Right renal cortex interstitium (tissue), 3 donors: ENCODE measurements at regions not wholly inside any gene's neighbourhood (a gene's known extent, or its start where the extent isn't known, plus 50 kb on each side); places are given as distances from the start of the nearest gene placed in this dataset.
"Not testable (repeated sequence)": the region's sequence is repeated elsewhere in the genome, so short reads cannot be mapped to it uniquely, and the experiment has no call there.

Source experiments
- DNase-seq, 3 donors: peaks; one replicate each; pipeline ENCODE4 v3.0.0-alpha.2; 2013; ENCODE audit warnings: low read depth in 3 of 3, low spot score in 2 of 3

DNA sequence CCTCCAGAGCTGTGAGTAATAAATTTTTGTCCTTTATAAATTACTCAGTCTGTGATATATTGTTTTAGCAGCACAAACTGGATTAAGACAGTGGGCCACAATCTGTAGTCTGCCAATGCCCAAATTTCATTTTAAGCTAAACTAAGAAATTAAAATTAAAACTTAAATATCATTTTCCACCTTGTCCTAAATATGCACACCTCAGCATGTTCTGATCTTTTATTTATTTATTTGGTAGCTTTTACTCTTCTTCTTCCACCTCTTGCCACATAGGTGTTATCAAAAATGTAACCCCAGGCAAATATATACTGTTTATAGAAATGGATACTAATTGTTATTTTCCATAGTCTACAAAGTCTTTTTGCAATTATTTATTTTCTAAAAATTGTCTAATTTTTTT, 1102.2 kb upstream of the COX7C start:
- no peak for DNase-seq

DNA sequence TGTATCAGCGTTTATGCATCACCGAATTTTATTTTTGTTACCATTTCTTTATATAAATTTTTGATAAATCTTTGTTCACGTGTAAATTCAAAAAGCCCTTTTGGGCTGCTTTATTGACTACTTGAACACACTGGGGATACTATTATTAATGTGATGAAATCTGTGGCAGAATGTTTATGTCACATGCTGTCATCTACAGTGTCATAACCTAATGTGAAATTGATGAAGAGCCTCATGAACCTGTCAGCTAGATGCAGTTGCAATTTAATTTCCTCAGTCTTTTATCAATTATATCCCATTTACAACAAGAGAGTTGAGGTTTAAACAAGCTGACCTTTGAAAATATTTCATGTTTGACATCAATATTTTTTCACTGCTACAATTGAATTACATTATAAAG, 1100.4 kb upstream of the COX7C start:
- DNase-seq: no peak

DNA sequence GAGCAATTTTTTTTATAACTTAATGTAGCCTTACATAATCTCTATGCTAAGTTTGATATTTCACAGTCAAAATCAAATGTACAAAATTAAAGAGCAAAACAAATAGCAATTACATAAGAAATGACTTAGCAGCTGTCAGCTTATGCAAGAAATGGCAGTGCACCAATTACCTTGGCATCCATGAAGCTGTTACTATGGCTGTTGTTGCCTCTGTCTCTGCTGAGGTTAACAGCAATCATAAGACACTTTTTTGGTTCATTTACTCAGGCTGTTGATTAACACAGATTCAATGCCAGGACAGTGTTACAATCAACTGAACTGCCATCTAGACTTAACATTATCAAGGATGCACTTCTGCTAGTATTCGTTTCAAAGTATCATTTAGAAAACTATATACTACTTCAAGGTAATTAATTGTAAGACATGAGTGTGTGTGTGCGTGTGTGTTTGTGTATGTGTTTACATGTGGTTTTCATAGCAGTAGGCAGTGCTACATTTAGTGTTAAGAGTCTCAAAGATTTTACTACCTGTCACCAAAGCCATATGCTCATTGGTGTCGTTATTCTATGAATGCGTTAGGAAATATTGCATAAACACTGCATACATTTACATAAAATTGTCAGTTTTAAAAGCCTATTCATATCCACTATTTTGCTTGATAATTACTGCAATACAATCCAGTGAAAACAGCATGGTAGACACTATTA, 1084.2 kb upstream of the COX7C start:
- DNase-seq: no peak

DNA sequence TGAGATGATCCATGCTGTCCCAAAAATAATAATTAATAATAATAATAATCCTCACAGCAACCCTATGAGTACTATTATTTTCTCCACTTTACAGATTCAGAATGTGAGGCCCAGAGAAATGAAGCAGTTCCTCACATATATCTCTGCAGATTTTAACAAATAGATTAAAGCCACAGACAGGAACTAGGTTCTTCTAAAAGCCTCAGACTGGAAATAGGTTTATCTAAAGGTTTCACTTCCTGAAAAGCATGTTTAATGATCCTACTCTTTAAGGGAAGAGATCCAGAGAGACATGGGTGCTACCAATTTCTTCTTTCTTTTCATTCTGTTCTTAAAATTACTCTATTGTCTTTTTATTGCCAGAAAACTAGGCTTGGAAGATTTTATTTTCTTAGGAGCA, 1079.4 kb upstream of the COX7C start:
- DNase-seq: no peak

DNA sequence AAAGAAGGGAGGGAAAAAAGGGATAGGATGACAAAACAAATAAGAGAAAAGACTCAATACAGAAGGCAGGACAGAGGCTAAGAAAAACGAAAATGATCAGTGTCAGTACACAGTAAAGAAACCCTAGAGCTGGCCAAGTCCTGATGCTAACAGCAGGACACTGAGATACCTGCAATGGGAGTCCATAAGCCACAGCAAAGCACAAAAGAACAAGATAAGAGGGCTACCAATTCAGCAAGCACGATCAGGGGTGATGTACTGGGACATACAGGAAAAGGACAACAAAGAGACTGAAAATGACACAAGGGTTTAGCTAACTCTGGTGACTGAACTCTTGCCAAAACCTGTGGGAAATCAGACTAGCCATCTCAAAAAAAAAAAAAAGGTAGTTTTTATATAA, 1072.6 kb upstream of the COX7C start:
- DNase-seq: no peak

DNA sequence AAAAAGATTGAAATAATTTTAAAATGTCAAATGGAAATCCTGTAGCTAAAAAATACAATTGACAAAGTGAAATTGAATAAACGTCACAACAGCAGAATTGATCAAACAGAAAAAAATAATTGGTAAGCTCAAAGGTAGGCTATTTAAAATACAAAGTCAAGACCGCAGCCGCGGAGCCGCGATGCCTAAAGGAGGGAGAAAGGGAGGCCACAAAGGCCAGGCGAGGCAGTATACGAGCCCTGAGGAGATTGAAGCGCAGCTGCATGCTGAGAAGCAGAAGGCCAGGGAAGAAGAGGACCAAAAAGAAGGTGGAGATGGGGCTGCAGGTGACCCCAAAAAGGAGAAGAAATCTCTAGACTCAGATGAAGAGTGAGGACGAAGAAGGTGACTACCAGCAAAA, 1068.5 kb upstream of the COX7C start:
- DNase-seq: no peak

DNA sequence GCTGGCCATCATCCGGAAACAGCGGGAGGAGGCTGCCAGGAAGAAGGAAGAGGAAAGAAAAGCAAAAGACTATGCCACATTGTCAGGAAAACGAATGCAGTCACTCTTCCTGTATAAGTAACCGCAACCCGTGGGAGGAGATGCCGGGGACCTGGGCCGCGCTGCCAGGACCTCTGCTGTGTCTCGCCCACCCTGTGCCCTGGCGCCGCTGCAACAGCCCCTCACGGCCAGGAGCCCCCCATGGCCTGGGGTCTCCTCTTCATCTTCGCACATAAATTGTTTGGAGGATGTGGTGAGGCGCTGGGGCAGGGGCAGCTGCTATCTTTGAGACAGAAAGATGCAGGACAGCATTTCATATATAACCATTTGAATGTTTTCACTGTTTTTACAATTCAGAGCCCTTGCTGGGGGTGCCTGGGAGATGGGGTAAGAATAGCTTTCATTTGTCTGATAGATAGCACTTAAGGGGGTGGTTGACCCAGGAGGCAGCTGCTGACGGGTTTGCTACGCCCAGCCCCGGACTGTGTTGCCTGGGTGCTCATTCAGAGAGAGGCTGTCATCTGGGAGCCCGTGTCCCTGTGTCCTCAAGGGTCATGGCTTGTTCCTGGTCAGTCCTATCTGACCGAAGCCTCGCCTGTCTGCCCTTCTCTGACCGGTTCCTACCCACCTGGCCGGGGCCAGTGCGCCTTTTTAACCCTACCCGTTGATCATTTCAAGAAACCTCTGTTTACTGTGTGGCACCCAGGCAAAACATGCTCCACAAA, 1067.7 kb upstream of the COX7C start:
- DNase-seq: no peak

DNA sequence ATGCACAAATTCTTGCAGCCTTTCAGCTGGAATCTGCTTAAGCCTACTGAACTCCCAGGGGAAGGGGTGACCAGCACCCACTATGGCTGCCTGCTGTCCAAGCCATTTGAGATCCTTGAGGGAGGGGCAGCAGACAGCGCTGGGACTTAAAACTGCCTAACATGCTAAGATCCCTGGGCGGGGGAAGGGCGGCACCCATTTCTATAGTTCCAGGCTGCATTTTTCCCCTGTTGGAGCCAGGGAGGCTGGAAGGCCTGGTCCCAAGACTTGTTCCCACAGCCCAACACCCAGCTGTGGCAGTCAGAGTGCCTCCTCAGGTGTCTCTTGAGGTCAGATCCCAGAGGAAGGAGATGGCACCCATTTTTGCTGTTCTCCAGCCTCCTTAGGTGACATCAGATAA, 1061.3 kb upstream of the COX7C start:
- no peak for DNase-seq

DNA sequence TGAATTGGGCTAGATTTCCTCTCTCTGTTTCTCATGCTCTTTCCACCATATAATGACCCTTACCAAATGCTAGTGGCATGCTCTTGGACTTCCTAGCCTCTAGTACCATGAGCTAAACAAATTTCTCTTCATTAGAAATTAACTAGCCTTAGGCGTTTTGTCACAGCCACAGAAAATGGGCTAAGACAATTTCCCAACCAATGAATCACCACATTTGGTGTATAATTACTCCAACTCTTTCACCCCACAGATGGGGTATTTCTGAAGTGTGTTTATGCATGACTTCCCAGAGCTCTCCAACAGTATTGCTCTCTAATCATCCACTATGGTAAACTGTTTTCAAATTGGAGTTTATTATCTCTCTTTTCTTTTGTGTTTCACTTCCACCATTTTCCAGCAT, 1041.1 kb upstream of the COX7C start:
- no peak for DNase-seq

DNA sequence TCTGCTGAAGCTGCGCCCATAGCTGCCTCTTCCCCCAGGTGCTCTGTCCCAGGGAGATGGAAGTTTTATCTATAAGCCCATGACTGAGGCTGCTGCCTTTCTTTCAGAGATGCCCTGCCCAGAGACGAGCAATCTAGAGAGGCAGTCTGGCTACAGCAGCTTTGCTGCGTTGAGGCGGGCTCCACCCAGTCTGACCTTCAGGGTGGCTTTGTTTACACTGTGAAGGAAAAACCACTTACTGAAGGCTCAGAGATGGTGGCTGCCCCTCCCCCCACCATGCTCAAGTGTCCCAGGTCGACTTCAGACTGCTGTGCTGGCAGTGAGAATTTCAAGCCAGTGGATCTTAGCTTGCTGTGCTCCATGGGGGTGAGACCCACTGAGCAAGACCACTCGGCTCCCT, 1029.9 kb upstream of the COX7C start:
- DNase-seq: not testable (repeated sequence)

DNA sequence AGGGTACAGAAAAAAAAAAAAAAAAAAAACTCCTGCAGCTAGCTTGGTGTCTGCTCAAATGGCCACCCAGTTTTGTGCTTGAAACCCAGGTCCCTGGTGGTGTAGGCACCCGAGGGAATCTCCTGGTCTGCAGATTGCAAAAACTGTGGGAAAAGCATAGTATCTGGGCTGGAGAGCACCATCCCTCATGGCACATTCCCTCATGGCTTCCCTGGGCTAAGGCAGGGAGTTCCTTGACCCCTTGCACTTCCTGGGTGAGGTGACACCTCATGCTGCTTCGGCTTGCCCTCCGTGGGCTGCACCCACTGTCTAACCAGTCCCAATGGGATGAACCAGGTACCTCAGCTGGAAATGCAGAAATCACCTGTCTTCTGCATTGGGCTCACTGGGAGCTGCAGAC, 1029.5 kb upstream of the COX7C start:
- not testable (repeated sequence) for DNase-seq

DNA sequence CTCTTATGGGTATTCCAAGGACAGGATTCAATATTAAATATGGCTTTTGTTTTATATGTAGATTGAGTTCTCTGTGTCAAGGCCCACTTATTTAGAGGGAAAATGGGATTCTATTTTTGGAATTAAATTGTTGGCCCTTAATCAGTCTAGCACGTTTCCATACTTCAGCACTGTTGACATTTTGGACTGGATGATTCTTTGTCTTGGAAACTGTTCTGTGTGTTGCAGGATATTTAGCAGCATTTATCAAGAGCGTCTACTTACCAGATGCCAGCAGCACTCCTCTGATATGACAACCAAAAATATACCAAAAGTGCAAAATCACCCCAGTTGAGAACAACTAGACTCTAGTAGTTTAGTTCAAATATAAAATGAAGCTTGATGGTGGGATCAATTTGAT, 1027.0 kb upstream of the COX7C start:
- DNase-seq: no peak

DNA sequence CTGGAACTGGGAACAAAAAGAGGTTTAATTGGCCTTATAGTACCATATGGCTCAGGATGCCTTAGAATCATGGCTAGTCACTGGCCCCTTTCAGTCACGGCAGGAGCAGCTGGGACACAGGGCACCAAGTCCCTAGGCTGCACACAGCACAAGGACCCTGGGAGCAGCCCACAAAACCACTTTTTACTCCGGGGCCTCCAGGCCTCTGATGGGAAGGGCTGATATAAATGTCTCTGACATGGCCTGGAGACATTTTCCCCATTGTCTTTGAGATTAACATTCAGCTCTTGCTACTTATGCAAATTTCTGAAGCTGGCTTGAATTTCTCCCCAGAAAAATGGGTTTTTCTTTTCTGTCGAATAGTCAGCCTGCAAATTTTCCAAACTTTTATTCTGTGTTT, 1026.4 kb upstream of the COX7C start:
- DNase-seq: no peak

DNA sequence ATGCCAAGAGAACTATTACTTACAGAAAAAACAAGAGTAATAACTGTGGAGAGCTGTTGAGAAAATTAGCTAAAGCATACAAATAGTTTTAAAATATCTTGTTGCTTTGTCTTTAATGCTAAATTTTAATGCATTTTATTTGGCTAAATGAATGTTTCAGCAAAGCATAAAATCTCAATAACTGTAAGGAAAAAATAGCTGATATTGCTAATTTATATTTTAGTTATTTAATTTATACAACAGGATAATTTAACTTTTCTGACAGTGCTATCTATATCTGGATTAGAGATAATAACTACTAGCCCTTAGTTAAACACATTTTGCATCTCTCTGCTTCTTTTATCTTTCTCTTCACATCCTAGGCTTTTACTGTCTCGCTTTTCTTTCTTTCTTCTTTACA, 1014.9 kb upstream of the COX7C start:
- no peak for DNase-seq

DNA sequence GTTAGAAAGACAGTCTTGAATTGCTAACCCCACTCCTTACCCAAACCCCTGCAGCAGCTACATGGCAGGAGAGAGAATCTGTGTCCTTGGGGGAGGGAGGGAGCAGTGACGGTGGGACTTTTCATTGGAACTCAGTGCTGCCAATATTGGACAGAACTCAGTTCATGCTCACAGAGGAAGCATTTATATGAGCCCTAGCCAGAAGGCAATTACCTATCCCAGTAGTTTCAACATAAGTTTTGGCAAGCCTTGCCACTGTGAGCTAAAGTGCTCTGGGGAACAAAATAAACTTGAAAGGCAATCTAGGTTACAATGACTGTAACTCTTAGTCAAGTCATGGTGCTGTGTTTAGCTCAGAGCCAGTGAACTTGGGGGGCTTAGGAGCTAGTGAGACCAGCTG, 1013.4 kb upstream of the COX7C start:
- no peak for DNase-seq

DNA sequence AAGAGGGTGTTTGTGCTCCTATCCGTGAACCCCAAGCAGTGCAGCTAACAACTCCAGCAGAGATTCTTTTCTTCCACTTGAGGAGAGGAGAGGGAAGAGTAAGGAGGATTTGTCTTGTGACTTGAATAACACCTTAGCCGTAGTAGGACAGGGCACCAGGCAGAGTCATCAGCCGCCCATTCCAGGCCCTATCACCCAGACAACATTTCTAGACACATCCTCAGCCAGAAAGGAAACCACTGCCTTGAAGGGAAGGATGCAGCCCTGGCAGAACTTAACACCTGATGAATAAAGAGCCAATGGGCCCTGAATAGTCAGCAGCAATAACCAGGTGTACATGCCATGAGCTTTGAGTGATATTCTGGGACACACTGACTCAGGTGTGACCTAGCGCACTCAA, 1013.0 kb upstream of the COX7C start:
- no peak for DNase-seq

DNA sequence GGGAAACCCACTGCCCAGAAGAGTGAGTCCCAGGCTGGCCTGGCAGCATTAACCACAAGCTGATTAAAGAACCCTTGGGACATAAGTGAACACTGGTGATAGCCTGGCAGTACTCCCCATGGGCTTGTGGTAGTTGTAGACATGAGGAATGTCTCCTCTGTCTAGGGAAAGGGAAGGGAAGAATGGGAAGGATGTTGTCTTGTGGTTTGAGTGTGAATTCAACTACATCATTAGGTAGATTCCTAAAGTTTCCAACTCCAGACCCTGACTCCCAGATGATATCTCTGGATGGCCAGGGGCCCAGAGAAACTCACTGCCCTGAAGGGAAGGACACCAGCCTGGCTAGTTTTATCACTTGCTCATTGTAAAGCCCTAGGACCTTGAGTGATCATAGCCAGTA, 1012.4 kb upstream of the COX7C start:
- DNase-seq: no peak

DNA sequence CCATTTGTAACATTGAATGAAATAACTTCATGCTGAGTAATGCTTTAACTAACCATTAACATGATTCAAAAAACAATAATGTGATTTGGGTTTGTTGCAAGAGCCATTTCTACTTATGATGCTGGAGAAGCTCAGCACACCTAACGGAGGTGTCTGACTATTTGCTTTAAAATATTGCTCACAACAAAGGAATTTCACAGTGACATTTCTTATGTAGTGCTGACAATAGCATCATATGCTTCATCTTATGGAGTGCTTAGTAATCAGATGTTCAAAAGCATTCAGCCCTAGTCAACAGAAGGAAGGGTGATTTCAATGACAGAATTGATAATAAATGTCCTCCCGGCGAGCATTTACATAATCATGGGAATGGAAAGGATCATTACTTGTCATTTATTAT, 1003.3 kb upstream of the COX7C start:
- DNase-seq: no peak

DNA sequence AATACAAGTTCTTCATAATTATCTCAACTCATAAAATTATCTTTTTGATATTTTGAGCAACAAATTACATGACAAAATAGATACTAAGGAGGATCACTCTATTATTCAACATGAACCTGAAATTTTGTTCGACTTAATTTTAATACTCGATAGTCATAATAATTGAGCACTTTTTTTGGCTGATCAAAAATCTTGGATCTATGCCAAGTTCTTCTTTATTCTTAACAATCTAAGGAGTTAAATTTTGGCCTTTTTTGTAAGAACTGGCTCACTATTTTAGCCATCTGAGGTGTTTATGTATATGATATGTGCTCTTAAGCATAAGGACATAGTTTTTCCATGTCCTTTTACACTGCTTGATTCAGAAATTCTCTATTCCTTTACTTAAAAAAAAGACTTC, 996.1 kb upstream of the COX7C start:
- no peak for DNase-seq

DNA sequence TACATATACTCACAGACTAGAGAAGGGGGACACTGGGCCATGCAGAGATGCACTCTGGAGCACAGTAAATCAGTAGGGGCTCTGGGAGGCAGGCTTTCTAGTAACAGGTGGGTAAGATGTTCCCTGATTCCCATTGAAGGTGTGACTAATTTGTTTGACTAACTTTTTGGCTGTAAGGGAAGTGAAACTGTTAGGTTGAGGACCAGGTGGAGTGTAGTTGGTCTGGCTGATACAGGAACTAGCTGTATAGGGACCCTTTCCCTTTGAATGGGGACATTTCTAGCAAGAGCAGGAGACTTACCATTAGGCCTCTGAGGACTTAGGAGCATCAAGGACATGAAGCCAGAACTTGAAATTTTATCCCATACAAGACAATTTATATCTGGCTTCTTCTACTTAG, 989.6 kb upstream of the COX7C start:
- no peak for DNase-seq

DNA sequence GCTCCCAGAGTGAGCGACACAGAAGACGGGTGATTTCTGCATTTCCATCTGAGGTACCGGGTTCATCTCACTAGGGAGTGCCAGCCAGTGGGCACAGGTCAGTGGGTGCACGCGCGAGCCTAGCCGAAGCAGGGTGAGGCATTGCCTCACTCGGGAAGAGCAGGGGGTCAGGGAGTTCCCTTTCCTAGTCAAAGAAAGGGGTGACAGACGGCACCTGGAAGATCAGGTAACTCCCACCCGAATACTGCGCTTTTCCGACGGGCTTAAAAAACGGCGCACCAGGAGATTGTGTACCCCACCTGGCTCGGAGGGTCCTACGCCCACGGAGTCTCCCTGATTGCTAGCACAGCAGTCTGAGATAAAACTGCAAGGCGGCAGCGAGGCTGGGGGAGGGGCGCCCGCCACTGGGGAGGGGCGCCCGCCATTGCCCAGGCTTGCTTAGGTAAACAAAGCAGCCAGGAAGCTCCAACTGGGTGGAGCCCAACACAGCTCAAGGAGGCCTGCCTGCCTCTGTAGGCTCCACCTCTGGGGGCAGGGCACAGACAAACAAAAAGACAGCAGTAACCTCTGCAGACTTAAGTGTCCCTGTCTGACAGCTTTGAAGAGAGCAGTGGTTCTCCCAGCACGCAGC, 979.1 kb upstream of the COX7C start:
- DNase-seq: not testable (repeated sequence)

DNA sequence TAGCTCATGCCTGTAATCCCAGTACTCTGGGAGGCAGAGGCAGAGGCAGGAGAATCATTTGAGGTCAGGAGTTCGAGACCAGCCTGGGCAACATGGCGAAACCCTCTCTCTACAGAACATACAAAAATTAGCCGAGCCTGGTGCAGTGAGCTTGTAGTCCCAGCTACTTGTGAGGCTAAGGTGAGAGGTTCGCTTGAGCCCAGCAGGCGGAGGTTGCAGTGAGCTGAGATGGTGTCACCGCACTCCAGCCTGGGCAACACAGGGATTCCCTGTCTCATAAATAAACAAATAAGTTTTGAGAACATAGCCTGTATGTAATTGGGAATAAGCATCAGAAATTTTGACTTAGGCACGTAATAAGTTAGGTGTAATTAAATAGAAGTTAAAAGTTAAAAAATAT, 971.7 kb upstream of the COX7C start:
- no peak for DNase-seq
